T-helper 2 cell treated with Interferon-gamma antibody and Interleukin-4, amounts not matched to agents 5 μg/mL and 100 μg/mL, for 36 hours (primary cell): ENCODE measurements at regions not wholly inside any gene's neighbourhood (a gene's known extent, or its start where the extent isn't known, plus 50 kb on each side); places are given as distances from the start of the nearest gene placed in this dataset.
"Not testable (repeated sequence)": the region's sequence is repeated elsewhere in the genome, so short reads cannot be mapped to it uniquely, and the experiment has no call there.

Source experiments
- DNase-seq: peaks from one replicate; pipeline ENCODE4 v3.0.0; 2021; ENCODE audit warnings: low spot score
- H3K27ac Mint-ChIP-seq: one replicate; pipeline ENCODE4 v1.8.0; 2021; ENCODE audit warnings: mild to moderate bottlenecking, mixed read lengths
- H3K27me3 Mint-ChIP-seq: one replicate; pipeline ENCODE4 v1.8.0; 2021; ENCODE audit warnings: low read depth, mixed read lengths
- H3K36me3 Mint-ChIP-seq: one replicate; pipeline ENCODE4 v1.8.0; 2021; ENCODE audit warnings: low read depth, mixed read lengths
- H3K4me1 Mint-ChIP-seq: one replicate; pipeline ENCODE4 v1.8.0; 2021; ENCODE audit warnings: low read depth, mixed read lengths
- H3K4me3 Mint-ChIP-seq: one replicate; pipeline ENCODE4 v1.8.0; 2022; ENCODE audit warnings: mild to moderate bottlenecking, moderate library complexity, mixed read lengths
- H3K9me3 Mint-ChIP-seq: one replicate; pipeline ENCODE4 v1.8.0; 2021; ENCODE audit warnings: mixed read lengths

DNA sequence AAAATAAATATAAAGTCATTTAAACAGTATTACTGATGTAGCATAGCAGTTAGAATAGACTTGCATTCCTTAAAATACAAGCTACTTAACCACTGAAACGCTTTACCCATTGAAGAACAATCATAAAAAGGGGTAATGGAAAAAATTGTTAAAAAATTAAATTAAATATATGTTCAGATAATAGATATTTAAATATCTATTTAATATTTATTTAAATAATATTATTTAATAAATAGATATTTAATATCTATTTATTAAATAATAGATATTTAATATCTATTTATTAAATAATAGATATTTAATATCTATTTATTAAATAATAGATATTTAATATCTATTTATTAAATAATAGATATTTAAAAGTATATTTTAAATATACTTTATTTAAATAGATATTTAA lies 2410.5 kb downstream of the PCDH7 start:
- H3K9me3 Mint-ChIP-seq: peaks cover 25% of the 10 kb centered on the region
- not testable (repeated sequence) for H3K36me3 Mint-ChIP-seq, H3K27me3 Mint-ChIP-seq, H3K4me3 Mint-ChIP-seq, H3K4me1 Mint-ChIP-seq, DNase-seq, H3K27ac Mint-ChIP-seq

- H3K36me3 Mint-ChIP-seq: no peaks in the 10 kb centered on the region
- H3K4me3 Mint-ChIP-seq: no peak overlapping the region
- H3K27ac Mint-ChIP-seq: no peak overlapping the region
- H3K4me1 Mint-ChIP-seq: no peaks in the 10 kb centered on the region
- no peaks in the 10 kb centered on the region for H3K27me3 Mint-ChIP-seq
- DNase-seq: no peak
- H3K9me3 Mint-ChIP-seq: peaks cover 26% of the 10 kb centered on the region
These were observed 2413.6 kb downstream of the PCDH7 start for GRCh38 chr4:33133723-33134122.

DNA sequence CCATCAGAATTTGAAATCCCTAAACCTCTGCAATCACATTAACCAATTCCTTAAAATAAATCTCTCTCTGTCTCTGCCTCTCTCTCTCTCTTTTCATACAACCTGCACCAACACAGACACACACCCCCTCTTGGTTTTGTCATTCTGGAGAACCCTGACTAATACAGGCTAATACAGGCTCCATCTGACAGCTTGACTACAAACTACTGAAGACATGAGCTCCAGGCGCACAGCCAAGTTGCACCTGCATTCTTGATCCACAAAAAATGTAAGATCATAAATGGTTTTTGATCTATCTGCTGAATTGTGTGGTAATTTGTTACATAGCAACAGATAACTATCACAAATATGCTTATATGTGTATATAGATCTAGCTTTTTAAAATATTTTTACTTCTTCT lies 2414.2 kb downstream of the PCDH7 start:
- H3K9me3 Mint-ChIP-seq: peaks cover 26% of the 10 kb centered on the region
- DNase-seq: no peak
- no peak overlapping the region for H3K27ac Mint-ChIP-seq
- no peaks in the 10 kb centered on the region for H3K27me3 Mint-ChIP-seq
- no peaks in the 10 kb centered on the region for H3K4me1 Mint-ChIP-seq
- H3K36me3 Mint-ChIP-seq: no peaks in the 10 kb centered on the region
- H3K4me3 Mint-ChIP-seq: no peak overlapping the region

DNA sequence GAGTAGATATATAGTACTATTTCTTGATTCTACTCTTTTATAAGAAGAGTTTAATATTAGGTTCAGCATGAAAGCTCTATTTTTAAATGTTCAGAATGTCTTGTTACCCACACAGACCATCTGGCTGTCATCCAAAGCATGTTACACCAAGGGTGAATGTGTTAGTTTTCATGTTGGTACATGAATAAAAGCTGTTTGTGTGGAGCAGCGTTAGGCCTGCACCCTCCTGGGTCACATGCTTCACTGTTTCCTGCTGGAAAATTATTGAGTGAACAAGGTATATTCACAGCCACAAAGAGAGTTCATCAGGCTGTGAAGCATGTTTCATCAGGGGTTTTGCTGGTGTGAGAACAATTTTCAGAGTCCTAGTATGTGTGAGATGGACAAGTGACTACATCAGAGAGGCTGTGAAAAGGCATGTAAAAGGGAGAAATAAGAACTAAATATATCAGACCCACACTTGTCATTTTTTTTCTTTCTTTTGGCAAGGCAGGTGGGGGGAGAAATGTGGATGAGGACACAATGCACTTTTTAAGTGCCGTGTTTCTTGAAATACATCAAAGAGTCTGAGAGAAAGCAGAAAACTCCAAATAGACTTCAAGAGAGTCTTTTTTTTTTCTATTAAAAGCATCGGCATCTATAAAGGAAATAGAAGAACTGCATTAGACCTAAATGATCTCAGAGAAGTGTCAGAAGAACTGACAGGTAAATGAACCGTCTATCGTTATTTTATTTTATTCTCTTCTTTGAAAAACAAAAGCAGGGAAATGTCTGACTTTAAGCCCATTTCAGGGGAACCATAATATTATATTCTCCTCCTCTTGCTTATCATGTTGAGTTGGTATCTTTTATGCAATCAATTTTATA lies 2429.7 kb downstream of the PCDH7 start:
- Mint-ChIP-seq H3K9me3 (peaks cover 24% of the 10 kb centered on the region), H3K27ac (no peak overlapping the region), H3K4me1 (no peaks in the 10 kb centered on the region), H3K36me3 (no peaks in the 10 kb centered on the region), H3K27me3 (no peaks in the 10 kb centered on the region), H3K4me3 (no peak overlapping the region)
- DNase-seq: no peak

DNA sequence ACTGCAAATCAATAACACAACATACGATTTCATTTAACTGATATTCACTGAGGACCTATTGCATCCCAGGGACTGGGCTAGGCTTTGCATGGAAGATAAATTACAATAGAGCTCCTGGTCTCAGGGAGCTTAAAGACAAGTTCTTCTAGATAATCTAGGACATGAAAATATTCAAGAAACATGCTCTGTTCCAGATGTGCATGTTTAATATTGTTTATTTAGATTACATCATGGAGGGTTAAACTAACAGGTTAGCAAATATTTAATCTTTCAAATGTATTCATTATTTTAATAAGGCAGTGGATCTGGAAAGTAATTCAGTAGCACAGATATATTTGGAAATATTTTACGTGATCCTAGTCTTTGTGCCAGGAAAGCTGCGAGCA lies 2430.3 kb downstream of the PCDH7 start:
- no peaks in the 10 kb centered on the region for H3K27me3 Mint-ChIP-seq
- H3K9me3 Mint-ChIP-seq: peaks cover 27% of the 10 kb centered on the region
- H3K27ac Mint-ChIP-seq: no peak overlapping the region
- H3K36me3 Mint-ChIP-seq: no peaks in the 10 kb centered on the region
- no peaks in the 10 kb centered on the region for H3K4me1 Mint-ChIP-seq
- H3K4me3 Mint-ChIP-seq: no peak overlapping the region
- no peak for DNase-seq

DNA sequence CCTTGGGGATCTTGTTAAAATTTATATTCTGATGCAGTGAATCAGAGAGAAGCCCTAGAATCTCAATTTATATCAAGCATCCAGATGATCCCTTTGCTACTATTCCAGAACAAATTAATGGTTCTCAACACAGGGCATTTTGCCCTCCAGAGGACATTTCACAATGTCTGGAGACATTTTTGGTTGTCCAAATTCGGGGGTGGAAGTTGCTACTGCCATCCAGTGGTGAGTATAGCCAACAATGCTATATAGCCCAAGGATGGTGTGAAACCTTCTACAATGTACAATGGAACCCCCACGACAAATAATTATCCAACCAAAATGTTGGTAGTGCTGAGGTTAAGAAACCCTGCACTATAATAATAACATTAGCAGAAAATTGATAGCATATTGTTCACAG lies 2440.0 kb downstream of the PCDH7 start:
- Mint-ChIP-seq H3K27ac (no peak overlapping the region), H3K4me1 (no peaks in the 10 kb centered on the region), H3K4me3 (no peak overlapping the region), H3K36me3 (no peaks in the 10 kb centered on the region), H3K27me3 (no peaks in the 10 kb centered on the region), H3K9me3 (peaks cover 34% of the 10 kb centered on the region)
- DNase-seq: no peak

DNA sequence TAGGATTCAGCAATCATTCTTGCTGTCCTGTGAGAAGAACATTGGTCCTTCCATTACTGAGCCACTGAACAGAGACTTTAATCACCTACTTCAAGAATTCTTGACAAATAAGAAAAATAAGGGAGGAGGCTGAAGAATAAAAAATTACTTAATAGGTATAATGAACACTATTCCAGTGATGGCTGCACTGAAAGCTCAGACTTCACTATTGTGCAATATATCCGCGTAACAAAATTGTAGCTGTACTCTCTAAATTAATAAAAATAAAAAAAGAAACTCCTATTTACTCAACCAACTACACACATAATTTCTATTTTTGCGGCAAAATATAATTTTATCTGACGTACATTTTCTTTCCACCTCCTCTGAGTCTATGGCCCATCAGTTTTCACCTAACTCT lies 2441.0 kb downstream of the PCDH7 start:
- Mint-ChIP-seq H3K9me3 (peaks cover 37% of the 10 kb centered on the region), H3K4me3 (no peak overlapping the region), H3K4me1 (no peaks in the 10 kb centered on the region), H3K36me3 (no peaks in the 10 kb centered on the region), H3K27me3 (no peaks in the 10 kb centered on the region), H3K27ac (no peak overlapping the region)
- no peak for DNase-seq

DNA sequence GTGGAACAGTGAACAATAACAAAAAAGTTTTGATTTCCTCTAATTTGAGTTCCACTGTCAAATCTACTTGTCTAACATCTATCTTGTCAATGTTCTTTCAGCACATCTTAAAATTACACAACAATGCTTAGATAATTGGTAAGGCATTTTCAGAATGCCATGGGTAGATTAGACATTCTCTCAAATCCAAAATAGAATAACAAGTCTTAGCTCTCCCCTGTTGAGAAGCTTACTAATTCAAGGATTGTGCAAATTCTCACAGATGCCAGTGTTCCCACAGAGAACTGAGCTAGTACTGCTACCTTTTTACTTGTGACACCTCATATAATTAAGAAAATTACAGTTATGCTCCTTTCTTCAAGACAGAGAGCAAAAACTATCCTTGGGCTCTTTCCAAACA lies 2442.0 kb downstream of the PCDH7 start:
- DNase-seq: no peak
- Mint-ChIP-seq H3K27me3 (no peaks in the 10 kb centered on the region), H3K4me1 (no peaks in the 10 kb centered on the region), H3K36me3 (no peaks in the 10 kb centered on the region), H3K27ac (no peak overlapping the region), H3K9me3 (peaks cover 30% of the 10 kb centered on the region), H3K4me3 (no peak overlapping the region)

DNA sequence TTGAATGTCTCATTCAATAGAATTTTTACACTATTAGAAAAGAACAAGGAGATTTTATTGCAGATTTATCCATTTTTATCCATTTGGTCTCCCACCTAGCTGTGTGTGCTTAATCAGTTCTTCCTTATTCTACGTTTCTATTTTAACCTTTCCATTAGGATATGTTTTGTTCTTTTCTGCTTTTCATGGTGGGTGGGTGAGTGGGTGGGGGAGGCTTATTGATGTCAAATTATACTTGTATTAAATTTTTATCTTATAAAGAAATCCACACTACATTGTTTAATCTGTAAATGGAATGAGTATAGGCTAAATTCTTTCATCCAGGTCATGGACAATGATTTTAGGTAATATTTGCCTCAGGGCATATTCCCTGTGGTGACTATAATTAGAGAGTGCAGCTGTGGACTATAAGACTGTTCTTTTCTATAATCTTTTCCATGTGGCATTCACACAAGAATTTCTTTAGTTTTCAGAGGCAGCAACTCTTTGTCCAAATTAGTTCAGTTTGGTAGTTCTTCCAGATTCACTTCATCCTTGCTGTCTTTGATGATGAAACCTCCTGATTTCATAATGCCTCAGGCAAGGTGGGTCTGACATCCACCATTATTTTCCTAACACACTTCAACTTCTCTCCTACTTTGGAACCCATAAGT lies 2451.8 kb downstream of the PCDH7 start:
- Mint-ChIP-seq H3K4me3 (no peak overlapping the region), H3K4me1 (no peaks in the 10 kb centered on the region), H3K36me3 (no peaks in the 10 kb centered on the region), H3K27me3 (no peaks in the 10 kb centered on the region), H3K9me3 (peaks cover 18% of the 10 kb centered on the region), H3K27ac (no peak overlapping the region)
- DNase-seq: no peak

GRCh38 chr4:33176566-33176965 lies 2456.4 kb downstream of the PCDH7 start:
- peaks cover 26% of the 10 kb centered on the region for H3K9me3 Mint-ChIP-seq
- DNase-seq: no peak
- no peaks in the 10 kb centered on the region for H3K27me3 Mint-ChIP-seq
- no peak overlapping the region for H3K27ac Mint-ChIP-seq
- no peaks in the 10 kb centered on the region for H3K4me1 Mint-ChIP-seq
- H3K4me3 Mint-ChIP-seq: no peak overlapping the region
- H3K36me3 Mint-ChIP-seq: no peaks in the 10 kb centered on the region

- no peaks in the 10 kb centered on the region for H3K36me3 Mint-ChIP-seq
- H3K4me3 Mint-ChIP-seq: no peak overlapping the region
- H3K27me3 Mint-ChIP-seq: no peaks in the 10 kb centered on the region
- H3K4me1 Mint-ChIP-seq: no peaks in the 10 kb centered on the region
- no peak overlapping the region for H3K27ac Mint-ChIP-seq
- H3K9me3 Mint-ChIP-seq: peaks cover 33% of the 10 kb centered on the region
- no peak for DNase-seq
These were observed 2464.6 kb downstream of the PCDH7 start for GRCh38 chr4:33184657-33185290.

GRCh38 chr4:33187035-33187434 lies 2466.9 kb downstream of the PCDH7 start:
- Mint-ChIP-seq H3K27me3 (no peaks in the 10 kb centered on the region), H3K4me3 (no peak overlapping the region), H3K36me3 (no peaks in the 10 kb centered on the region), H3K4me1 (no peaks in the 10 kb centered on the region), H3K9me3 (peaks cover 15% of the 10 kb centered on the region), H3K27ac (no peak overlapping the region)
- no peak for DNase-seq

DNA sequence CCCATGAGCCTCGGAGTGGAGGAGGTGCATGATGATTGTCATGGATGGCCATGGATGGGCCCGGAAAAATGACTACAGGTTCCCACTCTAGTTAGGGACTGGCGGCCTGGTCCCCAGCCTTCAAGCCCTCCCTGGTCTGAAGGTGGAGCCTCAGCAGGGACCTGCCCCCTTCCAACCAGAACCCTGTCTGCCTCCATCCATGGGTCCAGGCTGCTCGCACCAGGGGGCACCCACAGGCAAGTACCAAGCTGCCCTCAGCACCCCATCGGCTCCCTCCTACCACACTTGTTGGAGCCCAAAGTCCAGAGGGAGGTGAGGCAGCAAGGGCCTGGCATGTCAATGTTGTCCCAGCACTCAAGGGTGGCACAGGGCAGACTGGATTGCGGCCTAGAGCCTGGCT lies 2468.6 kb downstream of the PCDH7 start:
- no peak overlapping the region for H3K27ac Mint-ChIP-seq
- no peaks in the 10 kb centered on the region for H3K36me3 Mint-ChIP-seq
- H3K9me3 Mint-ChIP-seq: peaks cover 23% of the 10 kb centered on the region
- H3K4me3 Mint-ChIP-seq: no peak overlapping the region
- H3K4me1 Mint-ChIP-seq: no peaks in the 10 kb centered on the region
- H3K27me3 Mint-ChIP-seq: no peaks in the 10 kb centered on the region
- DNase-seq: no peak

DNA sequence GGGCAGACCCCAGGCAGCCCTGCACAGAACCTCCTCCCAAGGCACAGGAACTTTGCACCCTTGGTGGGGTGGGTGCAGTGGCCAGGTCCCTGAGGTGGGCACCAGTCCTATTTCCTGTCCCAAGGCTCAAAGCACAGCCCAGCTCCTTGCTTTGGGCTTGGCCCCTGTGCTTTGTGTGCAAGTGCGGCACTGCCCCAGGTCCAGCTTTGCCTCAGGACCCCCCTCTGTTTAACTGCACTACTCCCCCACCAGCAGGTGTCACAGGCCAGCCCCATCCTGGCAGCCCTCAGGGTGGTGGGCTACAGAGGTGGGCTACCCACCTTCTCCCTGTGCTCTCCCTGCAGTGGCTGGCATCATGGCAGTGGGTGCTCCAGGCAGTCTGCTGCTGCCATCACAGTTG lies 2469.0 kb downstream of the PCDH7 start:
- no peak overlapping the region for H3K27ac Mint-ChIP-seq
- no peaks in the 10 kb centered on the region for H3K36me3 Mint-ChIP-seq
- H3K9me3 Mint-ChIP-seq: peaks cover 20% of the 10 kb centered on the region
- H3K4me1 Mint-ChIP-seq: no peaks in the 10 kb centered on the region
- no peaks in the 10 kb centered on the region for H3K27me3 Mint-ChIP-seq
- H3K4me3 Mint-ChIP-seq: no peak overlapping the region
- no peak for DNase-seq
